GM12865 (cell line): ENCODE measurements at regions not wholly inside any gene's neighbourhood (a gene's known extent, or its start where the extent isn't known, plus 50 kb on each side); places are given as distances from the start of the nearest gene placed in this dataset.

Experiments used
- DNase-seq: peaks from one replicate; pipeline ENCODE4 v3.0.0; 2010; ENCODE audit warnings: low read depth
- H3K4me3 ChIP-seq: 2 replicates; pipeline ENCODE4 v1.5.1; 2011; ENCODE audit warnings: mild to moderate bottlenecking, low read depth, low read length, control low read depth
- TF ChIP-seq, protein P1 (sequence below): IDR thresholded peaks from 2 replicates; pipeline ENCODE4 v1.5.1; 2011; ENCODE audit warnings: low read length, control low read depth, low read depth, inconsistent platforms; ENCODE audit not compliant: insufficient read depth; ENCODE audit errors: missing control alignments

DNA sequence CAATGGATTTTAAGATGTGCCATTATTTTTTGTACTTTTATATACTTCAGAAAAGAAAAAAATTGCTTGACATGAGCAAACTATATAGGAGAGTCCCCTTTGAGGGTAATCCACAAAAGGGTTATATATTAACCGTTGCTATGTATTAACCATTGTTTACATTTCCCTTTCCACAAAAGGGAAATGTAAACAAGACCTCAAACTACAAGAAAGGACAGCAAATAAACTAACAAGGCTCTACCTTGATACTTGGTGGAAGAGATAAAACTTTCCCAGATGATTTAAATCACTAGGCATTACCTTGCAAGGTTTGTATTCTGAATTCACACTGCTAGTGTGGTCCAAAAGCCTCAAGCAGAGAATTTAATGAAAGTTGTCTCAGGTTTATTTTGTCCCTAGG, 616.3 kb upstream of the BCHE start:
- TF ChIP-seq, protein P1, sequence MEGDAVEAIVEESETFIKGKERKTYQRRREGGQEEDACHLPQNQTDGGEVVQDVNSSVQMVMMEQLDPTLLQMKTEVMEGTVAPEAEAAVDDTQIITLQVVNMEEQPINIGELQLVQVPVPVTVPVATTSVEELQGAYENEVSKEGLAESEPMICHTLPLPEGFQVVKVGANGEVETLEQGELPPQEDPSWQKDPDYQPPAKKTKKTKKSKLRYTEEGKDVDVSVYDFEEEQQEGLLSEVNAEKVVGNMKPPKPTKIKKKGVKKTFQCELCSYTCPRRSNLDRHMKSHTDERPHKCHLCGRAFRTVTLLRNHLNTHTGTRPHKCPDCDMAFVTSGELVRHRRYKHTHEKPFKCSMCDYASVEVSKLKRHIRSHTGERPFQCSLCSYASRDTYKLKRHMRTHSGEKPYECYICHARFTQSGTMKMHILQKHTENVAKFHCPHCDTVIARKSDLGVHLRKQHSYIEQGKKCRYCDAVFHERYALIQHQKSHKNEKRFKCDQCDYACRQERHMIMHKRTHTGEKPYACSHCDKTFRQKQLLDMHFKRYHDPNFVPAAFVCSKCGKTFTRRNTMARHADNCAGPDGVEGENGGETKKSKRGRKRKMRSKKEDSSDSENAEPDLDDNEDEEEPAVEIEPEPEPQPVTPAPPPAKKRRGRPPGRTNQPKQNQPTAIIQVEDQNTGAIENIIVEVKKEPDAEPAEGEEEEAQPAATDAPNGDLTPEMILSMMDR = no peak
- DNase-seq = no peak
- H3K4me3 ChIP-seq = no peak overlapping the region

DNA sequence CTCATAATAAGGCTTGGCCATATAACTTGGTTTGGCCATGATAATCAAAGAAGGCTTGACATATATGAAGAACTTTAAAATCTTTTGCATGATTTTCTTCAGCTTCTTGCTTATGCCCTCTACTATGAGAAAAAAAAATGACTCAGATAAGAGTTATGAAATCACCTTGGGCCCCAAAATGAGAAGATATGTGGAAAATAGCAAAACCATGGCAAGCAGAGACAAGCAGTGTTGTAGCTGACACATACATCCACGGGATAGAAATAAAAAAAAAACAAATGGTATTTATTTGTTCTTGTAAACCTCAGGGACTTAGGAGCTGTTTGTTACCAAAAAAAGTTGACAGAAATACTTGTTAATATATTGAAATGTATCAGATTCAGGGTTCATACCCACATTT, 614.8 kb upstream of the BCHE start:
- H3K4me3 ChIP-seq = no peak overlapping the region
- TF ChIP-seq, protein P1 = no peak
- DNase-seq = no peak

GRCh38 chr3:166447513-166447912, 610.3 kb upstream of the BCHE start:
- DNase-seq = no peak
- TF ChIP-seq, protein P1 = no peak
- no peak overlapping the region for H3K4me3 ChIP-seq

- DNase-seq = no peak
- no peak overlapping the region for H3K4me3 ChIP-seq
- TF ChIP-seq, protein P1 = no peak
Measured at GRCh38 chr3:166446986-166447385, 609.8 kb upstream of the BCHE start.

- TF ChIP-seq, protein P1 = no peak
- no peak for DNase-seq
- no peak overlapping the region for H3K4me3 ChIP-seq
Measured at GRCh38 chr3:166446291-166446690, 609.1 kb upstream of the BCHE start.

- TF ChIP-seq, protein P1 = no peak
- H3K4me3 ChIP-seq = no peak overlapping the region
- no peak for DNase-seq
Measured at GRCh38 chr3:166445865-166446264, 608.6 kb upstream of the BCHE start.

GRCh38 chr3:166444756-166445155, 607.5 kb upstream of the BCHE start:
- TF ChIP-seq, protein P1 = no peak
- DNase-seq = no peak
- H3K4me3 ChIP-seq = no peak overlapping the region
